GM21737 (cell line): ENCODE measurements at regions not wholly inside any gene's neighbourhood (a gene's known extent, or its start where the extent isn't known, plus 50 kb on each side); places are given as distances from the start of the nearest gene placed in this dataset.

ENCODE experiments used
- ATAC-seq: cut with Tn5 transposase; IDR thresholded peaks from one replicate; pipeline ENCODE4 v1.9.1; 2021; ENCODE audit warnings: mild to moderate bottlenecking, moderate library complexity; ENCODE audit not compliant: unreplicated experiment

DNA sequence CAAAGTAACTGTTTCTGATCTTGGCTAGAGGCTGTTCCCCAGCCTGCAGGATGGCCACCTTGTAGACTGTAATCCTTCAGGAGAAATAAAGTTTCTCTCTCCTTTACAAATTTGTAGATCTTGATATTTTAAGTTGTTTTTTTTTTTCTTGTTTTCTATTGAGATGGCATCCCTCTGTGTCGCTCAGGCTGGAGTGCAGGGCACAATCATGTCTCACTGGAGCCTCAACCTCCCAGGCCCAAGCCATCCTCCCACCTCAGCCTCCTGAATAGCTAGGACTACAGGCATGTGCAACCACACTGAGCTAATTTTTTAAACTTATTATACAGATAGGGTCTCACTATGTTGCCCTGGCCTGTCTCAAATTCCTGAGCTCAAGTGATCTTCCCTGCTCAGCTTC is 389.8 kb upstream of the LRRC4C start:
- ATAC-seq: no peak

- no peak for ATAC-seq
Observed at GRCh38 chr11:41851743-41852142, 392.3 kb upstream of the LRRC4C start.

DNA sequence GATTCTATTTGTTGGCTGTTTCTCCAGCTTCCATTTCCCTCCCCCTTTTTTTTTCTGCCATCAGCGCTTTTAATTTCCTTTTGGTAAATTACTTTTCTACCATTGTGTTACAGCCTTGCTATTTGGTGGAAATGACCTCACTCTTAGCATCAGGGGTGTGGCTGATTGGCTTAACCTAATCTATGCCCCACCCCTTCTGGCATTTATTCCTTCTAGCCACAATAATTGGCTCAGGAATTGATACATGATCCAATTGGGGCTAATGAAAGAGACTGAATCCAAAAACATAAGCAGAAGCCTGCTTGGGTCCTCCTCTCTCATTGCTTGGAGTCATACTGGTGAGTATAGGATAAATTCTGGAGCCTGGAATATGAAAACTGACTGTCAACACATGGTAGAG is 402.4 kb upstream of the LRRC4C start:
- no peak for ATAC-seq

GRCh38 chr11:41866525-41866924 is 407.1 kb upstream of the LRRC4C start:
- ATAC-seq: no peak

DNA sequence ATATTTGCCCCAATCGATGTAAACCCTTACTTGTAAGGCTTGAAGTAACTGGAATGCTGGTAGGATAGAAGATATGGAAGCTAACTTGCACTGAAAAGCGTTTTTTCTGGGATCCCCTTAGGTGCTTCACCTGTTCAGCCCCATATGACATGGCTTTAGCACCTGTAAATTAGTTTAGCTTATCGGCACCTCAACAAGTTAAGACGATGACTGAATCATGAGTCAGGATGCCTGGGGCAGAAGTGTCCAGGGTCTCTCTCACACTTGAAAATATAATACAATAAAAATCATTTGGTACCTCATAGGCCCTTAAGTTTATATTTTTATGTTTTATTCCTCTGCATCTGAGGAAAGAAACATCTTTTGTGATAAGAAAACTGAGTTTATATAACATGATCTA is 409.2 kb upstream of the LRRC4C start:
- no peak for ATAC-seq

- no peak for ATAC-seq
Observed at GRCh38 chr11:41872426-41872825, 413.0 kb upstream of the LRRC4C start.

DNA sequence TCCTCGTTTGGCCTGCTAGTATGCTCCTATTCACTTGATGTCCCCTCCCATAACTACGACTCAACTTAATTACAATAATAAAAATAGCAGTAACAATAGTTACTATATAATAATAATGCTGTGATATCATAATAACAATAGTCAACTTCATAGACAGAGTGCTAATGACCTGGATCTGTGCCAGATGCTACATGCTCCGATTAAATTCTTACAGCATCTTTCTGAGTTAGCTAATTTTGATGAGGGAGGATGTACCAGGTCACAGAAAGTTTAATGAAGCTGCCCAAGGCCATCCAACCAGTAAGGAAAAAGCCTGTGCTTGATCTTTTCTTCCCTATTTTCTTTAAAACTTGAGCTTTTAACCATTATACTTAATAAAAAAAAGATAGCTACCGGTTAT is 413.4 kb upstream of the LRRC4C start:
- no peak for ATAC-seq

- no peak for ATAC-seq
Observed at GRCh38 chr11:41878095-41878494, 418.6 kb upstream of the LRRC4C start.

GRCh38 chr11:41879214-41879613 is 419.8 kb upstream of the LRRC4C start:
- no peak for ATAC-seq

GRCh38 chr11:41895081-41895480 is 435.6 kb upstream of the LRRC4C start:
- ATAC-seq: no peak

GRCh38 chr11:41897991-41898390 is 438.5 kb upstream of the LRRC4C start:
- no peak for ATAC-seq

DNA sequence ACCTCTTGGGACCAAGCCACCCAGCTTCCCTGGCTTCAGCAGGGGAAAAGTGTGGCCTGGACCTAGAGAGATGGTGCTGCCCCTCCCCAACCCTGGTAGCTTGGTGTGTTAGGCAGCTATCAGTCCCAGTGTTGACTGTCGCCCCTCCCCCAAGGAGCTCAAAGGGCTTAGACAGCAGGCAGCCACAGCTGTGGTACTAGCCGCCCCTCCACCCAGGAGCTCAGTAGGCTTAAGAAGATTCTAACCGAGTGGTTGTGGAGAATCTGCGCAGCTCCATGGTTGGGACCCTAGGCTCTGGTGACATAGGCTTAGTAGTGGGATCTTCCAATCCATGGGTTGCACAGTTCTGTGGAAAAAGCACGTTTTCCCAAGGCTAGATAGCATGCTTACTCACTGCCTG is 458.4 kb upstream of the LRRC4C start:
- no peak for ATAC-seq

- ATAC-seq: no peak
Observed at GRCh38 chr11:41920374-41920773, 460.9 kb upstream of the LRRC4C start.

- no peak for ATAC-seq
Observed at GRCh38 chr11:41921746-41922390, 462.4 kb upstream of the LRRC4C start.

GRCh38 chr11:41926339-41926738 is 466.9 kb upstream of the LRRC4C start:
- no peak for ATAC-seq

GRCh38 chr11:41935241-41935640 is 475.8 kb upstream of the LRRC4C start:
- no peak for ATAC-seq

DNA sequence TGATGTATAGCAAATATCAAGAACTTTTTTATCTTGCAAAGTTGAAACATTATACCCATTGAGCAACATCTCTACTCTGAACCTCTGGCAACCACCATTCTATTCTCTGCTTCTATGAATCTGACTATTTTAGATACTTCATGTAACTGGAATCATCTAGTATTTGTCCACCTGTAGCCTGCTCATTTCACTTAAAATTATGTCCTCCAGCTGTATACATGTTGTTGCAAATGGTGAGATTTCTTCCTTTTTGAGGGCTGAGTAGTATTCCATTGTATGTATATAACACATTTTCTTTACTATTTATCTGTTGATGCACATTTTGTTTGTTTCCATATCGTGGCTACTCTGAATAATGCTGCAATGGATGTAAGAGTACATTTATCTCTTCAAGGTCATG is 476.3 kb upstream of the LRRC4C start:
- ATAC-seq: no peak

DNA sequence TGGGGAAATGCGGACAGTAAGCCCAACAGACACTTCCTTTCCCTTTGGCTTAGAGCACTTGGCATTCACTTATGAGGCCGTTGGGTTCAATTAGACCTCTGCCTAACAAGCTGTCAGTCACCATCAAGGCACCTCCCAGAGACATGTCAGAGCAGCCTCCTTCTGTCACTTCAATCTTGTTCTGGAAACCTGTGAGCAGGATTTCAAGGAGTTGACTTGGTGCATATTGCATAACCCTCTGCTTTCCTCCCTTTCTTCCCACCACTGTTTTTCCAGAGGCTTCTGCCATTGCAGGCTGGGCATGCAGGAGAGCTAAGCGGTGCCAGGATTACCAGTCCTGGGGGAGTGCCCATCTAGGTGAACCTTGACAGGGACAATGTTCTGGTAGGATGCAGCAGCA is 484.2 kb upstream of the LRRC4C start:
- no peak for ATAC-seq

- ATAC-seq: no peak
Observed at GRCh38 chr11:41947392-41947791, 487.9 kb upstream of the LRRC4C start.

DNA sequence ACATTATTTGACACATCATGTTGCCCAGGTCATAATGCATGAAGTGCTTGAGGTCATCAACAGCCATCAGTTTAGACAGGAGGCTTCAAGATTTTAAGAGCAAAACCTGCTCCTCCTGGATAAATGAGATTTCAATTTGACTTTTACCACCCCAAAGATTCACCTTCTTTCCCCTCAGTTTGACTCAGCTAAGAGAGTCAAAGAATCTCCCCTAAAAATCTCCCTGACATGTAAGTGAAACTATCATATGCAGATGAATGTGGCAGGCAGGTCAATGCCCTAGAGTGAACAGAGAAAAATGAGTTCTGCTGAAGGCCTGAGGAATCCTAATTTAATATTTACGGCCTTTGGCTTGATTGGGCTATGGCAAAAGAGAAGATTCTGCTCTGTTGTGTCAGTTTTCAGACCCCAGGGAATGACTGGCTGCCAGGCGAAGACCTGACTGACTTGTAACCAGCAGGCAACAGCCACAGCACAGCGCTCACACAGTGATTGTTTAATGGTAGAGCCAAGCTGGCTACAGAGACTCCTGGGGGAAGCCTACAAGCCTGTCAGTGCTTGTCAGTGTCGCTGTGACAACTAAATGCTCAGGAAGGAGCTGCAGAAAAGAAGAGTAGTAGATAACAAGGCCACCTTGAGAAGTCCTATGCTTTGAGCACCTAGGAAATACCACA is 491.2 kb upstream of the LRRC4C start:
- no peak for ATAC-seq

DNA sequence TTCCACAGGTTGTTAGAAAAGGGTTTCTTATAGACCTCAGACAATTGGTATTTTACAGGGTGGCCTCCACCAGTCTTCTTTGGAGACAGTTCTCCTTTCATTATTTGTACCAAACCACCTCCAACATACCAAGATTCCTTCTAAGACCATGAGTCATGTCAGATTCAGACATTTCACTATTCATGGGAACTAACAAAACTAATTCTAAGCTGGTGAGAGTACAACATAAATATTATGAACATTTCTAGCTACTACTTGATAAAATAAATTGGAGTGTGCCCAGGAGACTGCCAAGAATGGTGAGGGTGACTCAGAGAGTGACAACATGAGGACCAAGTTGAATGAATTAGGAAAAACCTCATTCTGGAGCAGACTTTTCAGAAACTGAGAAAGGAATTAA is 494.6 kb upstream of the LRRC4C start:
- ATAC-seq: no peak

GRCh38 chr11:41955066-41955465 is 495.6 kb upstream of the LRRC4C start:
- ATAC-seq: no peak
